NB4 (cell line): ENCODE measurements at regions not wholly inside any gene's neighbourhood (a gene's known extent, or its start where the extent isn't known, plus 50 kb on each side); places are given as distances from the start of the nearest gene placed in this dataset.
"Not testable (repeated sequence)": the region's sequence is repeated elsewhere in the genome, so short reads cannot be mapped to it uniquely, and the experiment has no call there.

Experiments used
- DNase-seq: peaks from one replicate; pipeline ENCODE4 v3.0.0; 2010; ENCODE audit warnings: low read depth
- H3K4me3 ChIP-seq: one replicate; pipeline ENCODE4 v1.5.1; 2011; ENCODE audit warnings: mild to moderate bottlenecking, low read depth, low read length, moderate library complexity
- MYC ChIP-seq: IDR thresholded peaks from 2 replicates; pipeline ENCODE4 v1.6.1; 2011; ENCODE audit warnings: low read depth, low read length
- POLR2A ChIP-seq: IDR thresholded peaks from 2 replicates; pipeline ENCODE4 v1.6.1; 2011; ENCODE audit warnings: mild to moderate bottlenecking; ENCODE audit not compliant: insufficient read length; ENCODE audit errors: extremely low read depth
- TF ChIP-seq, protein P1 (sequence below): IDR thresholded peaks from one replicate; pipeline ENCODE4 v1.5.1; 2012; ENCODE audit warnings: low read depth, low read length
- TF ChIP-seq, protein P2 (sequence below): IDR thresholded peaks from 2 replicates; pipeline ENCODE4 v1.6.1; 2011; ENCODE audit warnings: low read depth, low read length

DNA sequence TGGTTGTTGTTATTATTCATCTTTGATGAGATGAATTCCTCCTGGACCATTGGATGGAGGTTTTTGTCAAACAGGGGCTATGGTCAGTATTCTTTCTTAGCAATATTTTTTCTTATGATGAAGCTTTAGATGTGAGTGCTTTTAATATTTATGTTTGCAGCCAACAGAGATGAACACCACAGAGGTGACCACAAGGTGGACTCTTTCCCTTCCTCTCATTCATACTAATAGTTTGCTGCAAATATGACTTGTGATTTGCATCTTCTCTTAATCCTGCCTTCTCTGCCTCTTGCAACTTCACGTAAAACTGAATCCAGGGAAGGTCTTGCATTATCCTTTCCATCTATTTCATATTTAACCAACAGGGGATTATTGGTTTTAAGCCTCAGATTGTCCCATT, 473.1 kb upstream of the UBE2E2 start:
- DNase-seq: no peak
- TF ChIP-seq, protein P1, sequence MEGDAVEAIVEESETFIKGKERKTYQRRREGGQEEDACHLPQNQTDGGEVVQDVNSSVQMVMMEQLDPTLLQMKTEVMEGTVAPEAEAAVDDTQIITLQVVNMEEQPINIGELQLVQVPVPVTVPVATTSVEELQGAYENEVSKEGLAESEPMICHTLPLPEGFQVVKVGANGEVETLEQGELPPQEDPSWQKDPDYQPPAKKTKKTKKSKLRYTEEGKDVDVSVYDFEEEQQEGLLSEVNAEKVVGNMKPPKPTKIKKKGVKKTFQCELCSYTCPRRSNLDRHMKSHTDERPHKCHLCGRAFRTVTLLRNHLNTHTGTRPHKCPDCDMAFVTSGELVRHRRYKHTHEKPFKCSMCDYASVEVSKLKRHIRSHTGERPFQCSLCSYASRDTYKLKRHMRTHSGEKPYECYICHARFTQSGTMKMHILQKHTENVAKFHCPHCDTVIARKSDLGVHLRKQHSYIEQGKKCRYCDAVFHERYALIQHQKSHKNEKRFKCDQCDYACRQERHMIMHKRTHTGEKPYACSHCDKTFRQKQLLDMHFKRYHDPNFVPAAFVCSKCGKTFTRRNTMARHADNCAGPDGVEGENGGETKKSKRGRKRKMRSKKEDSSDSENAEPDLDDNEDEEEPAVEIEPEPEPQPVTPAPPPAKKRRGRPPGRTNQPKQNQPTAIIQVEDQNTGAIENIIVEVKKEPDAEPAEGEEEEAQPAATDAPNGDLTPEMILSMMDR: no peak
- TF ChIP-seq, protein P2, sequence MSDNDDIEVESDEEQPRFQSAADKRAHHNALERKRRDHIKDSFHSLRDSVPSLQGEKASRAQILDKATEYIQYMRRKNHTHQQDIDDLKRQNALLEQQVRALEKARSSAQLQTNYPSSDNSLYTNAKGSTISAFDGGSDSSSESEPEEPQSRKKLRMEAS: no peak
- TF ChIP-seq POLR2A (no peak), MYC (no peak)
- no peak overlapping the region for H3K4me3 ChIP-seq

DNA sequence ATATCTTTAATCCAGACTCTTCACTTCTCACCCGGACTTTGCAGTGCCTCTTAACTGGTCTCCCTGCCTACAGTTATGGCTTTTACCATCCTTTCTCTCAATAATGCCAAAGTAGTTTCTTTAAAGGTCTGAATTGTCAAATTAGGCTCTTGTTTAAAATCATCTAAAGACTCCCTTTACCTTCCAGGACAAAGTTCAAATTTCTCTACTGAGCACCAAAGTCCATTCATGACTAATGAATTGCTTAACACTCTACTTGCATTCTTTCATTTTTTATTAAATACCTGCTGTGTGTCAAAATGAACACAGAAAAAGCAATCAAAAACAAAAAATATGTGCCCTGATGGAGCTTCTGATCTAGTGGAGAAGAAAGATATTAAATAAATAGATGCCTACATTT, 472.4 kb upstream of the UBE2E2 start:
- no peak for TF ChIP-seq POLR2A
- TF ChIP-seq, protein P1: no peak
- no peak for TF ChIP-seq MYC
- TF ChIP-seq, protein P2: no peak
- no peak for DNase-seq
- no peak overlapping the region for H3K4me3 ChIP-seq

DNA sequence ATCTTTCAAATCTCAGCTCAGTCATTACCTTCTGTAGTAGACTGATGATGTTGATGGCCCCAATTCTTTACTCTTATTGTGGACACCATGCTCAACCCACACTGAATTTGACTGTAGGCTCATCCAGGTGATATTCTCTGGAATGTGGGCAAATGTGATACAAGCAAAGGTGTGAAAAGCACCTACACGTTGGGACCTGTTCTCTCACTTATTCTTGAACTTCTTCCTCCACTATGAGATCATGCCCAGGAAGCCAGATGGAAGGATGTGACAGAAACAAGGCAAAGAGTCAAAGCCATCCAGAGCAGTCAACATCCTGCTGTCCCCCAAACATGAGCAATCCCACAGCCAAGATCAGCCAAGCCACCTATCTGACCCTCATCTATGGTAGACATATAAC, 471.2 kb upstream of the UBE2E2 start:
- DNase-seq: no peak
- H3K4me3 ChIP-seq: no peak overlapping the region
- TF ChIP-seq MYC: no peak
- TF ChIP-seq, protein P1: no peak
- TF ChIP-seq, protein P2: no peak
- TF ChIP-seq POLR2A: no peak

DNA sequence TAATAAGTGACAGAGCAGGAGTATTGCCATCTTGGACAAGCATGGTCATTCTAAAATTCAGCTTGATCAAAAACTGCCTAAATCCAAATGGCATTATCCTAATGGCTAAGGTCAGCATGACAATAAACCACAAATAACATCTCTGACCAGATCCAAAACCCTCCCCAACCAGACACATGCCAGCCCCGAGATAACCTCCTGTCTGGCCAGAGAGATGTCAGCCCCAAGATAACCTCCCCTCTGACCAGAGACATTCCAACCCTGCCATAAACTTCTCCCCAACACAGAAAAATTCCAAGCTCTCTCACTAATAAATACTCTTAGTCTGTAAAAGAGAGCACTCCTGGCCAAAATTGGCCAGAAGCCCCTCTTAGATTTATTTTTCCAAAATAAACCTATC, 470.5 kb upstream of the UBE2E2 start:
- no peak overlapping the region for H3K4me3 ChIP-seq
- DNase-seq: no peak
- TF ChIP-seq MYC: no peak
- TF ChIP-seq, protein P1: no peak
- no peak for TF ChIP-seq POLR2A
- TF ChIP-seq, protein P2: no peak

DNA sequence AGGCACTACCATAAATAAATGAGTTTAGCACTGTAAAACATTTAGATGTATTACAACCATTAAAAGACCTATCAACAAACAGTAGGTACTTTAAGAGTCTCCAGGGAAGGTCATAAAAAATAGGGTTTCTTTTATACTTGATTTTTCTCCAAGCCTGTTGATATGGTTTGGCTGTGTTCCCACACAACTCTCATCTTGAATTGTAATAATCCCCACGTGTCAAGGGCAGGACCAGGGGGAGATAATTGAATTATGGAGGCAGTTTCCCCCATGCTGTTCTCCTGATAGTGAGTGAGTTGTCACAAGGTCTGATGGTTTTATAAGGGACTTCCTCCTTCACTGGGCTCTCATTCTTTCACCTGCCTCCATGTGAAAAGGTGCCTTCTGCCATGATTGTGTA, 468.9 kb upstream of the UBE2E2 start:
- H3K4me3 ChIP-seq: no peak overlapping the region
- no peak for TF ChIP-seq MYC
- DNase-seq: no peak

DNA sequence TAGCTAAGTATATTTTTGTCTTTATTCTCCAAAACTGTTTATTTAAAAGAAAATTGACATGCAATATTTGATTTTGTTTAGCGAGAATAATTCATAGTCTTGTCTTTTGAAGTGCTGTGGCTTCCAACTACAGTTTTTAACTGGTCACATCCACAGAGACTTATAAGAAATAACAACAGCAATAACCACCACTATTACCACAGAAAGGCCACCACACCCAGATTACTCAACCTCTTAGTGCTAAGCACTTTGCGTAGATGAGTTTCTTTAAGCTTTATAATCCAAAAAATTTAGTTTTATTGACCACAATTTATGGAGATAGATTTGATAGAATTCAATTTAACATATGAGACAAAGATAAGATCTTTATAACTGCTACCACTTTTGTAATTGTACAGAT, 468.4 kb upstream of the UBE2E2 start:
- DNase-seq: peak; percentile 8
- TF ChIP-seq MYC (no peak), POLR2A (no peak)
- TF ChIP-seq, protein P1: no peak
- TF ChIP-seq, protein P2: no peak
- no peak overlapping the region for H3K4me3 ChIP-seq

DNA sequence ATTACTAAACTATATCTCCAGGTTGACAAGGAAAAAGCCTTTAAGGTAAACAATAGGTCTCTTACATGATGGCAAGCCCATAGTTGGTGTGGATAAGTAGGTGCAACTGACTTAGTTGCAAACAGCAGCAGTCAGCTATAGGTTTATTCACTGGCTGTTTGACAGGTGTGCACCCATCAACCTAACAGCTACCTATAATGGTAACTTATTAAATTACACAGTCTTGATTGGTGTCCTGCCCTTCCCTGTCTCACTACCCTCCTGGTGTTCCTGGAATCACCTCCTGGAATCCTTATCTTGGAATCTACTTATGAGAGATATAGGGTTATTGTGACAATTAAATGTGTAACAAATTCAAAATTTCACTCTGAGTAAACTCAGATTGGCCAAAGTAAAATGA, 467.8 kb upstream of the UBE2E2 start:
- TF ChIP-seq, protein P1: no peak
- TF ChIP-seq MYC (no peak), POLR2A (no peak)
- TF ChIP-seq, protein P2: no peak
- DNase-seq: no peak
- H3K4me3 ChIP-seq: no peak overlapping the region

DNA sequence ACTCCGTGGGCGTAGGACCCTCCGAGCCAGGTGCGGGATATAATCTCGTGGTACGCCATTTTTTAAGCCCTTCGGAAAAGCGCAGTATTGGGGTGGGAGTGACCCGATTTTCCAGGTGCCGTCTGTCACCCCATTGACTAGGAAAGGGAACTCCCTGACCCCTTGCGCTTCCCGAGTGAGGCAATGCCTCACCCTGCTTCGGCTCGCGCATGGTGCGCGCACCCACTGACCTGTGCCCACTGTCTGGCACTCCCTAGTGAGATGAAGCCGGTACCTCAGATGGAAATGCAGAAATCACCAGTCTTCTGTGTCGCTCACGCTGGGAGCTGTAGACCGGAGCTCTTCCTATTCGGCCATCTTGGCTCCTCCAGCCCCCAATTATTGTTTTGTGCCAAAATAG, 459.7 kb upstream of the UBE2E2 start:
- not testable (repeated sequence) for DNase-seq, H3K4me3 ChIP-seq
